Stimulated activated CD8-positive, alpha-beta memory T cell treated with anti-CD3 and anti-CD28 coated beads, Interleukin-4, amount 100 ng/mL, for 1 hour (primary cell): ENCODE measurements at regions not wholly inside any gene's neighbourhood (a gene's known extent, or its start where the extent isn't known, plus 50 kb on each side); places are given as distances from the start of the nearest gene placed in this dataset.
"Not testable (repeated sequence)": the region's sequence is repeated elsewhere in the genome, so short reads cannot be mapped to it uniquely, and the experiment has no call there.

Source experiments
- DNase-seq, 2 donors: peaks; one replicate each; pipeline ENCODE4 v3.0.0-alpha.2; 2020; ENCODE audit warnings: low read depth in 2 of 2, low spot score in 1 of 2

DNA sequence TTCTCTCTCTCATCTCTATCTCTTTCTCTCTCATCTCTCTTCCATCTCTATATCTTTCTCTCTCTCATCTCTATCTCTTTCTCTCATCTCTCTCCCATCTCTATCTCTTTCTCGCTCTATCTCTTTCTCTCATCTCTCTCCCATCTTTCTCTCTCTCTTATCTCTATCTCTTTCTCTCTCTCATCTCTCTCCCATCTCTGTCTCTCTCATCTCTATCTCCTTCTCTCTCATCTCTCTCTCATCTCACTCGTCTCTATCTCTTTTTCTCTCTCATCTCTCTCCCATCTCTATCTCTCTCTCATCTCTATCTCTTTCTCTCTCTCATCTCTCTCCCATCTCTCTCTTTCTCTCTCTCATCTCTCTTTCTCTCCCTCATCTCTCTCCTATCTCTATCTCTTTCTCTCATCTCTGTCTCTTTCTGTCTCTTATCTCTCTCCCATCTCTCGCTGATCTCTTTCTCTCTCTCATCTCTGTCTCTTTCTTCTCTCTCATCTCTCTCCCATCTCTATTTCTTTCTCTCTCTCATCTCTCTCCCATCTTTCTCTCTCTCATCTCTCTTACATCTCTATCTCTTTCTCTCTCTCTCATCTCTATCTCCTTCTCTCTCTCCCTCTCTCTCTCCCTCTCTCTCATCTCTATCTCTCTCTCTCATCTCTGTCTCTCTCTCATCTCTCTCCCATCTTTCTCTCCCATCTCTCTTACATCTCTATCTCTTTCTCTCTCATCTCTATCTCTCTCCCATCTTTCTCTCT, 388.7 kb downstream of the NPHP4 start:
- DNase-seq = no peak

DNA sequence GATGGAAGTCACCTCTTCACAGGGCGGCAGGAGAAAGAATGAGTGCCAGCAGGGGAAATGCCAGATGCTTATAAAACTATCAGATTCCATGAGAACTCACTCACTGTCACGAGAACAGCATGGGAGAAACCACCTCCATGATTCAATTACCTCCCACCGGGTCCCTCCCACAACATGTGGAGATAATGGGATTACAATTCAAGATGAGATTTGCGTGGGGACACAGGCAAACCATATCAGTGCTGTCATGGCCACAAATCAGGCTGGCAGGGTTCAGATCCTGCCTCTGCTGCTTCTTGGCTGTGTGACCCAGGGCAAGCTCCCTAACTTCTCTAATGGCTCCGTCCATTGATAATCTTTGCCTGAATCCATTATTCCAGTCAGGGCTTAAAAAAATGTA, 389.5 kb downstream of the NPHP4 start:
- not testable (repeated sequence) for DNase-seq

DNA sequence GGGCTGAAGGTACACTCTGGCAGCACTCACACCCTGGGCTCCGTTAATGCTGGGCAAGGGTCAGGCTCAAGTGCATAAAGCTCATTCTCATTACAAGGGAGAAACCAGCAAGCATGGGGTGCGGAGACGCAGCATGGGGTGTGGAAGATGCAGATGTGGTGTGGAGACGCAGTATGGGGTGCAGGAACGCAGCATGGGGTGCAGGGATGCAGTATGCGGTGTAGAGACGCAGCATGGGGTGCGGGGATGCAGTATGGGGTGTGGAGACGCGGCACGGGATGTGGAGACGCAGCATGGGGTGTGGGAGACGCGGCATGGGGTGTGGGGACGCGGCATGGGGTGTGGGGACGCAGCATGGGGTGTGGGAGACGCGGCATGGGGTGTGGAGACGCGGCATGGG, 390.7 kb downstream of the NPHP4 start:
- DNase-seq = no peak

DNA sequence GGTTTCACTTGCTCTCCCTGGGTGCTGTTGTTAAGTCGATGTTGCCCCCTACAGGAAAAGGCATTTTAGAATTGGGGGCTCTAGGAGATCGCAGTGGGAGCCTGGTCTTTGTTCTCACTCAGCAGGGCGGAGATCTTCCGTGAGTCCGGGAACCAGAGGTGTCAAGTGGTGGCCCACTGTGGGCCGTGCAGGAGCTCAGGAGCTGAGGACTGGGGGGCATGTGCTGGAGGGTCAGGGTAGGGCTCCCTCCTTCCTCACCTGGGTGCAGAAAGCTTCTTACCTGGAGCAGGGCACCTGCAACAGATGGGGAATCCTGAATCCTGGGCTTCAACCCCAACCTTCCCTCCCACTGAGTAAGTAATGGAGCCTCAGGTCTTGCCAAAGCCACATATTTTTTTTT, 392.7 kb downstream of the NPHP4 start:
- DNase-seq = no peak

DNA sequence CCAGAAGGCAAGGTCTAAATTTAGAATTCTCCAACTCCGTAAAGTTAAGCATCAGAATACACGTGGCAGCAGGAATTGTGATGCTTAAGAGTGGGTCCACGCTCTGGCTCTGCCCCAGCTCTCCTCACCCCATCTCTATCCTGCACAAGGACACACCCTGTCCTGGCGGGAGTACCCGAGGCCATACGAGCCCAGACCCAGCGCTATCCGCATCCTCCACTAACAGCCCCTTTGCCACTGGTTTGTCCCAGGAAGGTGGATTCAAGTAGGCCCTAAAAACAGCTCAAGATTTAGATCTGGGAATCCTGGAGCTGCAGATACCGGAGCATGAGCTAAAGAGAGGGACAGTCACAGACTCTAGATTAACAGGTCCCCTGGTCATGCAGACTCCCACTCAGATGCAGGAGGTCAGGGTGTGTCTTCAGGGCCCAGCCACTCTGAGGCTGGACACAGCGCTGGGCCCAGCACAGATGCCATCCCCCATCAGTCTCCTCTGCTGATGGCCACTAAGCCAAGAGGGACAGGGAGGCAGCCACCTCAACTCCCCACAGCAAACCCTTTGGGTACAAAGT, 393.3 kb downstream of the NPHP4 start:
- no peak for DNase-seq

DNA sequence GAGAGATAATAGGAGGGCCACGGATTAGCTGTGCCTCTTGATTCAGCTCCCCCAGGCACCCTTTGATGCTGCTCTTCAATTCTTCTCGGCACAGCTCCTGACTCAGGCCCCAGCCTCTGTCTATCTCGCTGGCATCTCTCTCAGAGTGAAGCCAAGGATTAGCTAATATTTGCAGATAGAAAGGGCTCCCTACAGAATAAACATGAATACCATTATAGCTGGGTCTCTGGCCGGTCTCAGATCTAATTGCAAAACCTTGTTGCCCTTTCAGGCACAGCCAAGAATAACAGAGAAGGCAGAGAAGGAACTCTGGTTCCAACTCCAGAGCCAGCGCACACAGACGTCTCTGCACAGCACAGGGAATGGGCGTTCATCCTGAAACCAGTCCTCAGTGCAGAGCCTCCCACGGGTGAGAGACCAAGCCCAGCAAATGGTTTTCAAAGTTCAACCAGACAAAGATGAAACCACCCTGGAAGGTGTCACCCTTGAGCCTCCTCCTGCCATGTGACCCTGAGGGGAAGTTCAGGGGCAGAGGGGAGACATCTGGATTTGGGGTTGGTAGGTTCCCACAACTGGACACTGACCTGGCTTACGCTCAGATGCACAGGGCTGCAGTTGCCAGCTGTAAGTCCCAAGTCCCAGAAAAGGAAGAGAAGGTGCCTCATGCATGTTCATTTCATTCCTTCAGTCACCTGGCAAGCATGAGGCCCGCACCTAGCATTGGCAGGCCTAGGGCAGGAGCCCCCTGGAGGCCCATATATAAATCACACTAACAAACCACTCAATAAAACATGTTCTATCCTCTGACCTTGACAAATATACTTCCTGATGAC, 394.0 kb downstream of the NPHP4 start:
- no peak for DNase-seq

DNA sequence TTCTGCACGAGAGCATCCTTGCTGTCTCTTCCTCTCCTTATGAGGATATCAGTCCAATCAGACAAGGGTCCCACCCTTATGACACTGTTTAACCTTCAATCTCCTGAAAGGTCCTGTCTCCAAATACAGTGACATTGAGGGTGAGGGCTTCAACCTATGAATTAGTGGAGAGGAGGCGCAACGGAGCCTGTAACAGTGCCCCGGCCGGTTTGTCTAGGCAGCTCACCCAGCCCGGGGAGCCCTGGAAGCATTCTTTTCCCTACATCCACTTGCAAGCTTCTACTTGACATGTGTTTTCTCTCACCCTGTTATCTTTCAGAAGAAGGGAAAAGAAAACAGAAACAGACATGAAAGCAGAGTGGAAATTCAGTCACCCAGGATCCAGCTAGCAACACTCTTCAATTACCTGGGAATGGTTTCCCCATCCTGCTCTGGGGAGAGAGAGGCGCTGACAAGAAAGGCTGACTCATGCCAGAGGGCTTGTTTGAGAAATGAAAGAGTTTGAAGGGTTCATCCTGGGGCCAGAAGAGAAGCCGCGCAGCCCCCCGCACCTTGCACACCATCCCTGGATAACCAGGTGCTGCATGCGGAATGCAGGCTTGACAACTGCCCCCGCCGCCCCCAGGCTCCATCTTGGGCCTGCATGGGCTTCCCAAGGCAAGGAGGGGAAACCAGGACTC, 394.9 kb downstream of the NPHP4 start:
- no peak for DNase-seq

DNA sequence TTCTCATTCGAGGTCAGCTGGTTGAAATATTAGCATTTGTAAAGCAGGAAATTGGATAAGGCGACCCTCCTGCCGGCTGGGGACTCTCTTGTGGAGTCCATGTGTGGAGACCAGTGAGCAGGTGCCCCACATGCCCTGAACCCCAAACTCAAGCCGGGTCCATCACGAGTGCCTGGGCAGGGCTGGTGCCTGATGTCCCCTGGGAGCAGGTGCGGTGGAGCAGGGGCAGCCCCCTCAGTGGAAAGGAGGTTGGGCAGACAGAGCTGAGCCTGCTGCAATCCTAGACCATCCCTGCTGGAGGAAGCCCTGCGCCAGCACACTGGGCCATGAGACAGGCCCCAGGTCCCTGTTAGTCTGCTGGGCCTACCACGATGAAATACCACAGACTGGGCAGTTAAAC, 395.6 kb downstream of the NPHP4 start:
- DNase-seq = no peak

DNA sequence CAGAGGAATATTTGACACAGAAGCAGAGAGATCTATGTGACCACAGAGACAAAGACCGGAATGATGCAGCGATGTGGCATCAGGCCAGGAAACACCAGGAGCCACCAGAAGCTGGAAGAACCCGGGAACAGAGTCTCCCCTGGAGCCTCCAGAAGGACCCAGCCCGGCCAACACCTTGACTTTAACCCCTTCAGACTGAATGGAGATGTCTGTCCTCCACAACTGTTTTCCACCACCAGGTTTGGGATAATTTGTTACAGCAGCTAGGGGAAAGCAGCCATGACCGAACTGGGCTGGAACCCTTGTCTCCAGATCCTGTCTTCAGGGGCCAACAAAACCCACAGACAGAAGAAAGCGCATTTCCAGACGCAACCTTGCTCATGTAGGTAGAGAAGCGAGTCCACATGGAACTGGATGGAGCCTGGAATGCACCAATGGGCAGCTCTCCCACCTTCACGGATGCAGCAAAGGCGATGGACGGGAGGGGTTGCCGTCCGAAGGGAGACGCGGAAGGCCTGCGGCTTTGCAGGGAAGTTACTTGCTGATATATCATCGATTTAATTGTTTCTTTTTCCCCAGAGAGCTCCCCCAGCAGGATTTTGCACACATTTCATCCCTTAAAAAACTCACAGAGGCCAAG, 396.6 kb downstream of the NPHP4 start:
- DNase-seq = no peak

DNA sequence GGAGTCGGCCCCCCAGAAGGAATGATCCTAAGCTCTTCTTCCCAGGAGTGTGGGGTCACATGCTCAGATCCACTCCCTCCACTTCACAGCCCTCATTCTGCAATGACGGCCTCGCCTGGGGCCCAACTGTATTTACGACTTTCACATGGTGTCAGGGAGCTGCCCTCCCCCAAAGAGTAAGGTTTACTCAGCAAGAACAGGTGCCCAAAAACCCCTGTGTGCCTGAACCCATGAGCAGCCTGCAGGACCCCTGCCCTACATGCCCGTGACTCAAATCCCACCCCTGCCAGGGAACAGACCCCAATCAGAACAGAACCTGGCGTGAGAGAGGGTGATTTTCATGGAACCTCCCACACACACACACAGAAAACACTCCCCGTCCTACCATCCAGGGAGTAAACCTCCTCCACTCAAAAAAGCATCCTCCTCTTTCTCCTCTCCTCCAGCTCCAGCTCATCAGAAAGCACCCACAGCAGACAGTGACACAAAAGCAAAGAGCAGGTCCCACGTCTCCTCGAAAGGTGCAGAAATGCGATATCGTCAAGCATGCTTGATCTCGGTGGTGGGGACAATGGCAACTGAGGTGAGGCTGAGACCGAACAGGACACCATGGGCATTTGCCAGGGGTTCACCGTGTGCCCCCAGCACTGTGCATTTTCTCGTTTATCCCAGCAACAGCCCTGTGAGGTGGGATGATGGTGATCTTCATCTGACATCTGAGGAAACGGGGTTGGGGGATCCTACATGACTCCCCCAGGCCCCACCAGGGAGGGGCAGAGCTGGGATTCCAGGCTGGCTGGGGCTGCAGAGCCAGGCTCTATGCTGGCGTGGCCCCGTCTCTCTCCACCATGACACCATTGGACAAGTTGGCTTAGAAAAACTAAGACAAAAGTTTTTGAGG, 397.9 kb downstream of the NPHP4 start:
- no peak for DNase-seq

DNA sequence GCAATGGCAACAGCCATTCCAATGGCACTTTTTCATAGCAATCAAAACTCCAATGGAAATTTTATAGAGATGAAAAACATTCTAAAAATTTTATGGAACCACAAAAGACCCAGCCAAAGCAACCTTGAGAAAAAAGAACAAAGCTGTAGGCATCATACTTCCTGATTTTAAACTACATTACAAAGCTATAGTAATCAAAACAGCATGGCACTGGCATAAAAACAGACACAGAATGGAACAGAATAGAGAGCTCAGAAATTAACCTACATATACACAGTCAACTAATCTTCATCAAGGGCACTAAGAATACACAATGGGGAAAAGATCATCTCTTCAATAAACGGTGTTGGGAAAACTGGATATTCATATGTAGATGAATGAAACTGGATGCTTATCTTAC, 401.5 kb downstream of the NPHP4 start:
- DNase-seq = no peak

DNA sequence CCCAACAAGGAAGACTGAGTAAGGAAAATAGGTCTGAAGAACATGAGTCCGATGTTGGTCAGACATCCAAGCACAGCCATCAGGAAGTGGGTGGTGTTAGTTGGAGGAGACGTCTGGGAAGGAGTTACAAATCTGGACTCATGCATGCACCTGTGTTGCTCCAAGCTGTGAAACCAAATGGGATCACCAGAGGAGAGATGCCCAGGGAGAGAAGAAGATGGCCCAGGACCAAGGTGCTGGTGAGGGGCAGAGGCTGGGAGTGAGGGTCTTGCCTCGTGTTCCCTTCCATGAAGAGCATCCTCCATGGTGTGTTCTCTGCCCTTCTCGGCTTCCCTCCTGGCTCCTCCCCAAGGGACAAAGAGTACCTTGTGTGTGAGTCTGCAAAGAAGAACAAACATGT, 405.6 kb downstream of the NPHP4 start:
- DNase-seq = no peak

DNA sequence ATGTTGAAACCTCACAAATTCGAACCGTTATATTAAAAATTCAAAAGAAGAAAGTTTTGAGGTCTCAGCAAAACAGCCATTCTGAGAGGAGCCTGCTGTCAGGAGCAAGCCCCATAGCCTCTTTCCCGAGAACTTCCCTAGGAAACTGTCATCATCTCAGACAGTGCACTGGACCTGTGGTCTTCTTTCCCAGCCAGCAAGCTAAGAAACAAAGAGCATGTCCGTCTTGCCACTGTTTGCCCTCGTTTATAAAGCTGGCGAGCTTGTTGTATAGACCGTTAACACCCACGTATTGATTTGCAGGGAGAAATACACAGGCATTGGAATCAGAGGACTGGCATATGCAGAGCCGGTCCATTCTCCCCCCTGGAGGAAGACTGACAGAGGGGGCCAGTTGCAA, 407.0 kb downstream of the NPHP4 start:
- no peak for DNase-seq

DNA sequence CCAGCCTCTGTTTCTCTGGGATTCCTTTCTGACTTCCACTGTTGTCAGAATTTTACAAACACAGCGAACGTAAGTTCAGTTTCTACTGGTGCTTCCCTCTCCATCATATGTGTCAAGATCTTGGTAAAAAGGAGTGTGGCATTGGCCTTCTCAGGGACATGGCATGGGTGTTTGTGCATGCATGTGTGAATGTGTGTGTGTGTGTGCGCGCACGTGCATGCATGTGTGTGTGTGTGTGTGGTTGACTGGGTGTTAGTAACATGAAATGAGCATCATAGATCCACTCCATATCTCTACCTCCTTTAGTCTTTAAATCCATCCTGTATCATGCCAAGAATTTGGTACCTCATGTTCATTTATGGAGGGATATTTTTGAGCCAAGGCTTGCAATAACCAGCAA, 411.3 kb downstream of the NPHP4 start:
- no peak for DNase-seq

DNA sequence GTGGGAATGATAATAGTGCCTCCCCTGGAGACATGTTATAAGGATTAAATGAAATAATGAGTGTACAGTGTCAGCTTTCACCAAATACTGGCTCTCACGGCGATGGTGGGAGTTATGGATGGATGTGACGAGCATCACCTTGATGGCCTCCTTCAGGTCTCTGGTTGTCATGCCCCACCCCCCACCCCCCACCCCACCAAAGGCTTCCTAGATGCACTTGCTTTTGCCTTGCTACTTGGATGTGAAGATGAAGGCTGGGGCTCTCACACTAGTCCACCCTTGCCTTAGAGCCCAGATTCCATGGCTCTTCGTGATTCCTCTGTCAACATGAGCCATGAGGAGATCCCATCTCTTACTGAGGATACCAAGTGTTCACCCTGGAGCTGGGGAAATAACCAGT, 412.3 kb downstream of the NPHP4 start:
- no peak for DNase-seq

DNA sequence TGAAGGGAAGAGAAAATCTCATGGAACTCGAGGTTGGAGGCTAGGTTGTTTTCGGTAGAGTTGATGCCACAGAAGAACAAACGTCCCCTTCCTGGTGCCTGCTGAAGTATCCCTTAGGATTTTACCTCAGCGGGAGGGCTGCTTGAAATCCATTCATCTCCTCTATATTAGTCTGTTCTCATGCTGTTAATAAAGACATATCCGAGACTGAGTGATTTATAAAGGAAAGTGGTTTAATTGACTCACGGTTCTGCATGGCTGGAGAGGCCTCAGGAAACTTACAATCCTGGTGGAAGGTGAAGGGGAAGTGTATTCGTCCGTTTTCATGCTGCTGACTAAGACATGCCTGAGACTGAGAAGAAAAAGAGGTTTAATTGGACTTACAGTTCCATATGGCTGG, 413.5 kb downstream of the NPHP4 start:
- no peak for DNase-seq

DNA sequence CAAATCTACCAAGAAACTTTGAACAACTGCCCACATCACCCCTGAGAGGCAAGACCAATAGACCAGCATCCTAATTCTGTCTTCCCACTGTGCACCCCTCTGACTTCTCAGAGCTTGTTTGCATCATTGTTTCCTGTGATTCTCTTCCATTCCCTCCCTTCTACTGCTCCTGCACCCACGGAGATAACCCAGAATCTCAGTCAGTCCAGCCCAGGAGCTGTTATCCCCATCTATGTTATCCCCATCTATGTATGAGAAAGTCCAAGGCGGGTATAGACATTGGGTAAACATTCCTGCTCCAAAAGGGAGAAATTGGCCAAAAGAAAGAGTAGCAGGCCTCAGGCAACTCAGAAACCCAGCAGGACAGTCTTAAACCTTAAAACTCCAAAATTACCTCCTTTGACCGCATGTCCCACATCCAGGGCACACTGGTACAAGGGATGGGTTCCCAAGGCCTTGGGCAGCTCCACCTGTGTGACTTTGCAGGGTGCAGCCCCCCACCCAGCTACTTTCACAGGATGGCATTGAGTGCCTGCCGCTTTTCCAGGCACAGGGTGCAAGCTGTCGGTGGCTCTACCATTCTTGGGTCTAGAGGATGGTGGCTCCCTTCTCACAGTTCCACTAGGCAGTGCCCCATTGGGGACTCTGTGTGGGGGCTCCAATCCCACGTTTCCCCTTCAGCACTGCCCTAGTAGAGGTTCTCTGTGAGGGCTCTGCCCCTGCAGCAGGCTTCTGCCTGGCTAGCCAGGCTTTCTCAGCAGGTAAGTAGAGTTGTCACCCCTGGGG, 414.8 kb downstream of the NPHP4 start:
- no peak for DNase-seq

DNA sequence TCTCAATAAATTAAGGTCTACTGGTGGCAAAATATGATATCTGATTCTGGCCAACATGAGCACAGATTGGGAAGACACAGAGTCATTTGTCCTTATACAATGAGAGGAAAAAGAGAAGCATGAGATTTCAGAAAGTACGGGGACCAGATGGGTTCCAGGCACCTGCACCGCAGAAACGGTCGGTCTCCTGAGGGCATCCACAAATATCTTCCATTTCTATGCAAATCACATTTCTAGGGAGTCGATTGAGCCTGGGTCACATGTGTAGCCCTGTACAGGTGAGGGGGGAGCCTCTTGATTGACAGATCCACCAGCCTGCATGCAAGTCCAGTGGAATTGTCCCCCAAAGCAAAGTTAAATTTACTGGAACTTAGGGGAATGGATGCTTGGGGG, 415.6 kb downstream of the NPHP4 start:
- DNase-seq = no peak

DNA sequence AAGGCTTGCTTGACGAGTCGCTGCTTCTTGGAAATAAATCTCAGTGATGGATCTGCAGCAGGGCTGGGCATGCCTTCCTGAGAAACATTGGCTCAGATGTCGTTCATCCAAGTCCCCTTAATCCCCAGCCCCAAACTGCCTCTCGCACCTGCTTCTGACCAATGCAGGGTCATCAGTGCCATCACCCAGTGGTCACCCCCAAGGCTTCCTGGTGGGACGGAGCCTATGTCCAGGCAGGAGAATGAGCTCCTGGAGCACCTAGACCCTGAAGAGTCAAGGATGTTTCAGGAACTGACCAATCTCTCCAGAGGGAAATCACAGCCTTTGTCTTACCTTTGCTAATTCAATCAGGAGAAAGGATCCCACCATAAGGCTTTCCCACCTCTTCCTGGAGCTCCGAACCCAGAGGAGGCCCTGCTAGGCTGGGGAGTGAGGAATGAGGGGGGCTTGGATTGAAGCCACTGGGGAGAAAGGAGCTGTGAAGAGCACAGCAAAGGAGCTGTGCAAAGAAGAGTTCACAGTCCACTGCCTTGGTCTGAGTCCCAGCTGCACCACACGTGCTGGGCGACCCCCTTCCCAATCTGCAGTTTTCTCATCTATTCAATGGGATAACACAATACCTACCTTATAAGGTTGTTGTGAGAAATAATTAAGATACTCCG, 416.1 kb downstream of the NPHP4 start:
- DNase-seq = no peak
